Sigmoid colon (tissue), 4 donors: ENCODE measurements at regions not wholly inside any gene's neighbourhood (a gene's known extent, or its start where the extent isn't known, plus 50 kb on each side); places are given as distances from the start of the nearest gene placed in this dataset.

Experiments
- CTCF ChIP-seq, 4 experiments: fragments of 450-650 bp in 3 of 4; fragments of 200-600 bp in 1 of 4; IDR thresholded peaks; one replicate each; pipeline ENCODE4 v1.5.1; 2016 to 2019; ENCODE audit warnings: antibody characterized with exemption in 4 of 4, mild to moderate bottlenecking in 3 of 4, moderate library complexity in 2 of 4
- POLR2A ChIP-seq, 2 donors: fragments of 450-650 bp; IDR thresholded peaks; one replicate each; pipeline ENCODE4 v1.6.1; 2016; ENCODE audit warnings: antibody characterized with exemption in 2 of 2, mild to moderate bottlenecking in 2 of 2, moderate library complexity in 2 of 2
- POLR2AphosphoS5 ChIP-seq, 4 donors: sonication (generic); formaldehyde crosslinking; IDR thresholded peaks; one replicate each; pipeline ENCODE4 v1.6.1; 2017; ENCODE audit warnings: antibody characterized with exemption in 4 of 4

- TF ChIP-seq CTCF (IDR thresholded peaks at IDR 0.05) (no peak), POLR2AphosphoS5 (IDR thresholded peaks at IDR 0.05) (no peak), POLR2A (IDR thresholded peaks at IDR 0.05) (no peak)
Measured at GRCh38 chr2:238580486-238580885, 153.8 kb downstream of the ASB1 start.
